SK-N-SH treated with all-trans-retinoic acid at 6 μM for 48 hours (cell line): ENCODE measurements at regions not wholly inside any gene's neighbourhood (a gene's known extent, or its start where the extent isn't known, plus 50 kb on each side); places are given as distances from the start of the nearest gene placed in this dataset.

Experiments used
- ATAC-seq: fragments of 200-7000 bp; cut with Tn5 transposase; 3 replicates; pipeline ENCODE4 v1.9.1; 2020; ENCODE audit warnings: mild to moderate bottlenecking, moderate library complexity
- ARNTL ChIP-seq: fragments of 450-650 bp; formaldehyde crosslinking; IDR thresholded peaks from 2 replicates; pipeline ENCODE4 v1.5.0; 2020; ENCODE audit warnings: low read depth, mild to moderate bottlenecking, moderate library complexity, borderline replicate concordance
- BACH2 ChIP-seq: fragments of 250-450 bp; sonication (Bioruptor Pico); IDR thresholded peaks from 2 replicates; pipeline ENCODE4 v1.9.0; 2021; ENCODE audit warnings: mild to moderate bottlenecking, borderline replicate concordance
- CREB5 ChIP-seq: fragments of 250-450 bp; sonication (Bioruptor Pico); IDR thresholded peaks from 2 replicates; pipeline ENCODE4 v1.5.1; 2020; ENCODE audit warnings: low read depth, mild to moderate bottlenecking, moderate library complexity
- CSDC2 ChIP-seq: fragments of 250-450 bp; sonication (Bioruptor Pico); IDR thresholded peaks from 2 replicates; pipeline ENCODE4 v1.5.0; 2020; ENCODE audit warnings: mild to moderate bottlenecking, moderate library complexity
- GLIS3 ChIP-seq: fragments of 250-450 bp; sonication (Bioruptor Pico); IDR thresholded peaks from 2 replicates; pipeline ENCODE4 v1.5.0; 2020; ENCODE audit warnings: mild to moderate bottlenecking, moderate library complexity
- ISL1 ChIP-seq: fragments of 250-450 bp; sonication (Bioruptor Pico); IDR thresholded peaks from 2 replicates; pipeline ENCODE4 v2.1.2; 2022; ENCODE audit warnings: mild to moderate bottlenecking, moderate library complexity
- PATZ1 ChIP-seq: fragments of 250-450 bp; sonication (Bioruptor Pico); IDR thresholded peaks from 2 replicates; pipeline ENCODE4 v1.8.0; 2020; ENCODE audit warnings: mild to moderate bottlenecking, moderate library complexity, borderline replicate concordance
- POU6F1 ChIP-seq: fragments of 250-450 bp; sonication (Bioruptor Pico); IDR thresholded peaks from 2 replicates; pipeline ENCODE4 v1.8.0; 2021; ENCODE audit warnings: low read depth, mild to moderate bottlenecking, moderate library complexity, borderline replicate concordance
- SNAI2 ChIP-seq: fragments of 250-450 bp; sonication (Bioruptor Pico); IDR thresholded peaks from 2 replicates; pipeline ENCODE4 v1.5.0; 2020; ENCODE audit warnings: mild to moderate bottlenecking, moderate library complexity
- ZFP3 ChIP-seq: fragments of 250-450 bp; sonication (Bioruptor Pico); IDR thresholded peaks from 2 replicates; pipeline ENCODE4 v1.5.0; 2020; ENCODE audit warnings: mild to moderate bottlenecking, moderate library complexity
- ZFP30 ChIP-seq: fragments of 450-650 bp; formaldehyde crosslinking; IDR thresholded peaks from 2 replicates; pipeline ENCODE4 v1.5.0; 2022; ENCODE audit warnings: mild to moderate bottlenecking, moderate library complexity
- ZNF70 ChIP-seq: fragments of 450-650 bp; formaldehyde crosslinking; IDR thresholded peaks from 2 replicates; pipeline ENCODE4 v1.5.0; 2020; ENCODE audit warnings: mild to moderate bottlenecking, moderate library complexity
- TF ChIP-seq, protein P1 (sequence below): fragments of 250-450 bp; sonication (Bioruptor Pico); IDR thresholded peaks from 2 replicates; pipeline ENCODE4 v1.5.0; 2020; ENCODE audit warnings: mild to moderate bottlenecking, moderate library complexity
- TF ChIP-seq, protein P2 (sequence below): fragments of 250-450 bp; sonication (Bioruptor Pico); IDR thresholded peaks from 2 replicates; pipeline ENCODE4 v1.5.1; 2021; ENCODE audit warnings: mild to moderate bottlenecking, moderate library complexity

DNA sequence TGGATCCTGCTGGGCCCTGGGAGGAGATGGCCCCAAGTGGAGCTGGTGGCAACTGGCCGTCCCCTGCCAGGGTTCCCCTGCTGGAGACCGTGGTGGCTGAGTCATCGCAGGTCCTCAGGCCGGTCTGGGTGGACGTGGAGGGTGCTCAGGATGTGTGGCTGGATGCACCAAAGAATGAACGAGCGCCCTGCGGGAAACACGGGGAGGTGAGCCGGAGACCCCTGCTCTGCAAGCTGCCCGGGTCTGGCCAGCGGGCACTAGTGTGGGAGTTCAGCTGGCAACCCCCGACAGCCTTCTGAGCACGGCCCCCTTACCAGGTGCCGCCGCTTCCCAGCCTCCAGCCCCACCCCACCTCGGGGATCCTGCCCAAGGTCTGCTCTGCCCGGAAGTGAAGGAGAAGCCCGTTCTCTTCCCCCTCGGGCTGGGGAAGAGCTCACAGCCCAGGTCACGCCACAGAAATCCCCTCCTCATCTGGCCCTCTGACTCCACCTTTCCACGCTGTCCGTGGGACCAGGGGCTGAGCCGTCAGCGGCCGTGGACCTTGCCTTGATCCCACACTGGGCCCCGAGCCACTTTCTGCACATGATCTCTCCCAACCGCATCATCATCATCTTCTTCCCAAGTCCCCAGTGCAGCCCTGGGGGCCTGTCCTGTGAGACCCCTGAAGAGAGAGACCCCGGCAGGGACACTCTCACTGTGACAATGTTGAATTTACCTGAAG lies 165.5 kb downstream of the KIF26A start:
- TF ChIP-seq POU6F1 (CRISPR knock-in tag): no peak
- no peak for TF ChIP-seq PATZ1 (CRISPR knock-in tag)
- TF ChIP-seq ARNTL: no peak
- TF ChIP-seq ISL1 (CRISPR knock-in tag): no peak
- TF ChIP-seq ZNF70 (CRISPR knock-in tag): no peak
- TF ChIP-seq, protein P1, sequence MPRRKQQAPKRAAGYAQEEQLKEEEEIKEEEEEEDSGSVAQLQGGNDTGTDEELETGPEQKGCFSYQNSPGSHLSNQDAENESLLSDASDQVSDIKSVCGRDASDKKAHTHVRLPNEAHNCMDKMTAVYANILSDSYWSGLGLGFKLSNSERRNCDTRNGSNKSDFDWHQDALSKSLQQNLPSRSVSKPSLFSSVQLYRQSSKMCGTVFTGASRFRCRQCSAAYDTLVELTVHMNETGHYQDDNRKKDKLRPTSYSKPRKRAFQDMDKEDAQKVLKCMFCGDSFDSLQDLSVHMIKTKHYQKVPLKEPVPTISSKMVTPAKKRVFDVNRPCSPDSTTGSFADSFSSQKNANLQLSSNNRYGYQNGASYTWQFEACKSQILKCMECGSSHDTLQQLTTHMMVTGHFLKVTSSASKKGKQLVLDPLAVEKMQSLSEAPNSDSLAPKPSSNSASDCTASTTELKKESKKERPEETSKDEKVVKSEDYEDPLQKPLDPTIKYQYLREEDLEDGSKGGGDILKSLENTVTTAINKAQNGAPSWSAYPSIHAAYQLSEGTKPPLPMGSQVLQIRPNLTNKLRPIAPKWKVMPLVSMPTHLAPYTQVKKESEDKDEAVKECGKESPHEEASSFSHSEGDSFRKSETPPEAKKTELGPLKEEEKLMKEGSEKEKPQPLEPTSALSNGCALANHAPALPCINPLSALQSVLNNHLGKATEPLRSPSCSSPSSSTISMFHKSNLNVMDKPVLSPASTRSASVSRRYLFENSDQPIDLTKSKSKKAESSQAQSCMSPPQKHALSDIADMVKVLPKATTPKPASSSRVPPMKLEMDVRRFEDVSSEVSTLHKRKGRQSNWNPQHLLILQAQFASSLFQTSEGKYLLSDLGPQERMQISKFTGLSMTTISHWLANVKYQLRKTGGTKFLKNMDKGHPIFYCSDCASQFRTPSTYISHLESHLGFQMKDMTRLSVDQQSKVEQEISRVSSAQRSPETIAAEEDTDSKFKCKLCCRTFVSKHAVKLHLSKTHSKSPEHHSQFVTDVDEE: no peak
- TF ChIP-seq ZFP3 (CRISPR knock-in tag): no peak
- ATAC-seq: no peak

GRCh38 chr14:104304451-104305351 lies 166.3 kb downstream of the KIF26A start:
- ATAC-seq: no peak
- TF ChIP-seq, protein P2, sequence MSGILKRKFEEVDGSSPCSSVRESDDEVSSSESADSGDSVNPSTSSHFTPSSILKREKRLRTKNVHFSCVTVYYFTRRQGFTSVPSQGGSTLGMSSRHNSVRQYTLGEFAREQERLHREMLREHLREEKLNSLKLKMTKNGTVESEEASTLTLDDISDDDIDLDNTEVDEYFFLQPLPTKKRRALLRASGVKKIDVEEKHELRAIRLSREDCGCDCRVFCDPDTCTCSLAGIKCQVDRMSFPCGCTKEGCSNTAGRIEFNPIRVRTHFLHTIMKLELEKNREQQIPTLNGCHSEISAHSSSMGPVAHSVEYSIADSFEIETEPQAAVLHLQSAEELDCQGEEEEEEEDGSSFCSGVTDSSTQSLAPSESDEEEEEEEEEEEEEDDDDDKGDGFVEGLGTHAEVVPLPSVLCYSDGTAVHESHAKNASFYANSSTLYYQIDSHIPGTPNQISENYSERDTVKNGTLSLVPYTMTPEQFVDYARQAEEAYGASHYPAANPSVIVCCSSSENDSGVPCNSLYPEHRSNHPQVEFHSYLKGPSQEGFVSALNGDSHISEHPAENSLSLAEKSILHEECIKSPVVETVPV: no peak
- TF ChIP-seq ARNTL: no peak
- TF ChIP-seq ZFP3 (CRISPR knock-in tag): no peak
- no peak for TF ChIP-seq BACH2 (CRISPR knock-in tag)
- TF ChIP-seq ZNF70 (CRISPR knock-in tag): no peak

- no peak for ATAC-seq
- no peak for TF ChIP-seq GLIS3 (CRISPR knock-in tag)
- TF ChIP-seq ISL1 (CRISPR knock-in tag): no peak
- no peak for TF ChIP-seq CSDC2 (CRISPR knock-in tag)
- no peak for TF ChIP-seq ARNTL
Measured at GRCh38 chr14:104305511-104306449, 167.4 kb downstream of the KIF26A start.

DNA sequence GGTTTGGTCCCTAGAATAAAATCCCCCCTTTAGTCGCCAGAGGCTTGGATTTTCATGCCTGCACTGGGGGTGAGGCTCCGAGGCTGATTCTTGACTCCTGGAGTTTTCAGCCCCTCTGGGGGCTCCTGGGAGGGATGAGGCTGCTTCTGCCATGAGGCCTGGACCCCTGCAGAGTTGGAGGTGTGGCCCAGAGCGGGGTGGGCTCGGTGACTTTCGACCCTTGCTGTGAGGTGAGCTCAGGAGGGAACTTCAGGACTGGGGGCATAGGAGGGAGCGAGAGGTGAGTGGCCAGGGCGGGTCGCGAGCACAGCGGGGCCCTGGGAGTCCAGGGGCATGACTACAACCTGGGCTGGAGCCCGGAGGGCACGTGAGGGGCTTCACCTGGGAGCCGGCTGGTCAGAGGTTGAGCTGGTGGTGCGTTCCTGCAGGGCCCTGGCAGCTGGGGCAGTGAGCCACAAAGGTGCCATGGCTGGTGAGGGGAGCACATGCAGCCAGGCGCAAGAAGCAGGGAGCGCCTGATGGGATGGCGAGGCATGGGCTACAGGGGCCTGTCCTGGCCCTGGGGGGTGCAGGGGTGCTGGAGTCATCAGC lies 168.2 kb downstream of the KIF26A start:
- no peak for TF ChIP-seq BACH2 (CRISPR knock-in tag)
- no peak for TF ChIP-seq SNAI2
- TF ChIP-seq CREB5: no peak
- no peak for TF ChIP-seq ZFP30 (CRISPR knock-in tag)
- no peak for ATAC-seq
